Heart right ventricle (tissue), 16 donors: ENCODE measurements at regions not wholly inside any gene's neighbourhood (a gene's known extent, or its start where the extent isn't known, plus 50 kb on each side); places are given as distances from the start of the nearest gene placed in this dataset.

ENCODE experiments used
- ATAC-seq, 8 donors: fragments of 200-7000 bp; cut with Tn5 transposase; one replicate each; pipeline ENCODE4 v1.9.1; 2020; ENCODE audit warnings: mild to moderate bottlenecking in 8 of 8, moderate library complexity in 8 of 8, moderate number of reproducible peaks in 1 of 8
- DNase-seq, 2 donors: peaks; one replicate each; pipeline ENCODE4 v3.0.0-alpha.2; 2020
- H3K27ac ChIP-seq, 10 donors: fragments of 200-600 bp; sonication (generic) in 2 of 10; one replicate each; pipeline versions ENCODE4 v1.5.0 to v1.8.0; 2020 to 2022; ENCODE audit warnings: mild to moderate bottlenecking in 3 of 10
- H3K27me3 ChIP-seq, 7 donors: fragments of 200-600 bp; one replicate each; pipeline ENCODE4 v1.8.0; 2021 to 2022; ENCODE audit warnings: mild to moderate bottlenecking in 2 of 7
- H3K36me3 ChIP-seq, 9 donors: fragments of 200-600 bp; sonication (generic) in 1 of 9; one replicate each; pipeline versions ENCODE4 v1.5.0 to v1.8.0; 2020 to 2022; ENCODE audit warnings: mild to moderate bottlenecking in 2 of 9
- H3K4me1 ChIP-seq, 9 donors: fragments of 200-600 bp; sonication (generic) in 1 of 9; one replicate each; pipeline versions ENCODE4 v1.5.0 to v1.8.0; 2020 to 2022; ENCODE audit warnings: mild to moderate bottlenecking in 4 of 9
- H3K4me3 ChIP-seq, 10 donors: fragments of 200-600 bp; sonication (generic) in 2 of 10; one replicate each; pipeline versions ENCODE4 v1.5.0 to v1.8.0; 2020 to 2022; ENCODE audit warnings: mild to moderate bottlenecking in 7 of 10, moderate library complexity in 2 of 10
- H3K9me3 ChIP-seq, 11 donors: fragments of 200-600 bp in 10 of 11; sonication (generic) in 2 of 11; one replicate each; pipeline versions ENCODE4 v1.5.0 to v1.8.0; 2013 to 2022; ENCODE audit warnings: mild to moderate bottlenecking in 2 of 11, control low read depth in 1 of 11, moderate library complexity in 1 of 11
- CTCF ChIP-seq, 9 donors: fragments of 200-600 bp; sonication (generic) in 2 of 9; IDR thresholded peaks; one replicate each; pipeline versions ENCODE4 v1.5.0 to v1.8.0; 2021 to 2022; ENCODE audit warnings: antibody characterized with exemption in 9 of 9, mild to moderate bottlenecking in 5 of 9, moderate library complexity in 1 of 9
- WGBS, 2 donors: extraction: QIAGEN DNeasy Blood & Tissue Kit; methylation state at CpG; one replicate each; pipeline ENCODE4 v1.1.7; 2013; ENCODE audit warnings: inconsistent platforms in 1 of 2; 5-methylcytosine and 5-hydroxymethylcytosine counted together
- intact Hi-C, 10 donors: fragments of 100-400 bp; cut with DNase I; formaldehyde crosslinking; loops; one replicate each; pipeline versions ENCODE4 v1.11.1 to v1.14.2; 2022
- donor health status: Arrhythmogenic right ventricular cardiomyopathy.
- donor health status: ischemic (EF 13 %, LVEDD 7.1; RV severe dilation, severe dysfunction).
- donor health status: healthy with polysubstance abuse.
- donor health status: DM: no; HTN: yes; CAD: no.
- donor health status: DM: no; HTN: no; CAD: no.
- donor health status: ischemic (EF 25% LVEDD 6.9; RV normal size, moderate dysfunction).
- donor health status: ischemic (EF 25% LVEDD 5.7; RV mildly dilated, moderate dysfunction).
- donor health status: healthy.
- donor health status: DM: yes; HTN: yes; CAD: no.
- donor health status: Ischemic cardiomyopathy.
- donor health status: ischemic (EF 35%, LVEDD 5.7; RV mildly dilated, moderate dysfunction).
- donor health status: nonischemic (EF 11% LVEDD 7.7; RV severe dilation, severe dysfunction).
- donor health status: DM: yes; HTN: yes; CAD: no.
- donor health status: PGD.
- donor health status: ischemic (EF 29% LVEDD 5.4; RV normal size, mild dysfunction).
- donor health status: nonischemic (EF 23%, LVEDD 6.1; RV moderate dilation, normal function).

GRCh38 chr12:125283521-125283920 is 218.3 kb downstream of the AACS start:
- H3K36me3 ChIP-seq, result no peaks in the 10 kb centered on the region
- intact Hi-C loops, result no loop called here
- H3K4me3 ChIP-seq, result no peak overlapping the region
- no peaks in the 10 kb centered on the region for H3K4me1 ChIP-seq
- H3K27me3 ChIP-seq, result peaks cover 0 to 43% (median 16%) of the 10 kb centered on the region in 7 donors
- no peak for TF ChIP-seq CTCF (IDR thresholded peaks at IDR 0.05)
- ATAC-seq (no peak), DNase-seq (no peak)
- H3K27ac ChIP-seq, result no peak overlapping the region
- H3K9me3 ChIP-seq, result no peaks in the 10 kb centered on the region
- whole genome bisulfite sequencing, 2 donors, result 40 to 42% methylated on average over 9 of the region's 9 CpGs

GRCh38 chr12:125284087-125284486 is 218.9 kb downstream of the AACS start:
- no peak for TF ChIP-seq CTCF (IDR thresholded peaks at IDR 0.05)
- intact Hi-C loops, result no loop called here
- Histone ChIP-seq H3K36me3 (no peaks in the 10 kb centered on the region), H3K27ac (no peak overlapping the region), H3K4me1 (no peaks in the 10 kb centered on the region), H3K27me3 (peaks cover 0 to 41% (median 11%) of the 10 kb centered on the region in 7 donors), H3K4me3 (no peak overlapping the region), H3K9me3 (no peaks in the 10 kb centered on the region)
- WGBS, 2 donors, result 83 to 86% methylated on average over 5 of the region's 5 CpGs
- DNase-seq, result no peak
- ATAC-seq, result no peak

- TF ChIP-seq CTCF (IDR thresholded peaks at IDR 0.05), result no peak
- no peaks in the 10 kb centered on the region for H3K4me1 ChIP-seq
- H3K27ac ChIP-seq, result no peak overlapping the region
- ATAC-seq, result no peak
- peaks cover 0 to 42% (median 9%) of the 10 kb centered on the region in 7 donors for H3K27me3 ChIP-seq
- intact Hi-C loops, result no loop called here
- H3K4me3 ChIP-seq, result no peak overlapping the region
- no peak for DNase-seq
- 78% methylated on average over 7 of the region's 7 CpGs for WGBS, 2 donors
- H3K9me3 ChIP-seq, result no peaks in the 10 kb centered on the region
- no peaks in the 10 kb centered on the region for H3K36me3 ChIP-seq
These were observed 219.9 kb downstream of the AACS start for GRCh38 chr12:125284945-125285685.

- ATAC-seq, result no peak
- no peak overlapping the region for H3K27ac ChIP-seq
- no peaks in the 10 kb centered on the region for H3K4me1 ChIP-seq
- no peak for DNase-seq
- H3K4me3 ChIP-seq, result no peak overlapping the region
- H3K36me3 ChIP-seq, result no peaks in the 10 kb centered on the region
- 89 to 93% methylated on average over 7 of the region's 7 CpGs for WGBS, 2 donors
- no peaks in the 10 kb centered on the region for H3K9me3 ChIP-seq
- peaks cover 0 to 43% (median 9%) of the 10 kb centered on the region in 7 donors for H3K27me3 ChIP-seq
- no peak for TF ChIP-seq CTCF (IDR thresholded peaks at IDR 0.05)
- intact Hi-C loops, result no loop called here
These were observed 220.9 kb downstream of the AACS start for GRCh38 chr12:125286005-125286727.
